GM19099 (cell line): ENCODE measurements at regions not wholly inside any gene's neighbourhood (a gene's known extent, or its start where the extent isn't known, plus 50 kb on each side); places are given as distances from the start of the nearest gene placed in this dataset.

Experiments used
- POLR2A ChIP-seq: IDR thresholded peaks from 3 replicates; pipeline ENCODE4 v1.6.1; 2011; ENCODE audit warnings: low read depth; ENCODE audit not compliant: insufficient read length; ENCODE audit errors: extremely low read depth

DNA sequence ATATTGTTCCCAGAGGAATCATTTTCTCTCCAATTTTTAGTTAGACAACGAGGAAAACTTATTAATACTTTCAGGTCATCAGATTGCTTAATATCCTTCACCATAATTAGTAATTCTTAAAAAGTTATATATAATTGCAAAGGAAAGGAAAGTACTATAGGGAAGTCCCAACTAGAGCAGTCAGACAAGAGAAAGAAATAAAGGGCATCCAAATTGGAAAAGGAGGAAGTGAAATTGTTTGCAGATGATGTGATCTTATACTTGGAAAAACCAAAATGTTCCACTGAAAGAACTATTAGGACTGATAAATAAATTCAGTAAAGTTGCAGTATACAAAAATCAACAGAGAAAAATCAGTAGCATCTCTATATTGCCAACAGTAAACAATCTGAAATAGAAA, 223.5 kb upstream of the MEF2C start:
- TF ChIP-seq POLR2A, result no peak

DNA sequence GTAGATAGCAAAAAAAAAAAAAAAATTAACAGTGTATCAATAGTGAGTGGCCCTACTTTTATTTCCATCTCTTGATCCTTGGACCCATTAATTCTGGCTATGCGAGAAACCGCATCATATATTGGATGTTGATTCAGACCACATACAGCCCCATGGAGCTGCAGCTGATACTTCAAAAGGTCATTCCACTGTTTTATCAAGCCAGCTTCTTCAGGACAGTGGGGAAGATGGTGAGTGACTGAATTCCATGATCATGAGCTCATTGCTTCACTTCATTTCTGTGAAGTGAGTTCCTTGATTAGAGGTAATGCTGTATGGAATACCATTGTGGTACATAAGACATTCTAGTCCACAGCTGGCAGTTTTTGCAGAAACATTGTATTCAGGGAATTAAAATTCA, 222.9 kb upstream of the MEF2C start:
- no peak for TF ChIP-seq POLR2A

DNA sequence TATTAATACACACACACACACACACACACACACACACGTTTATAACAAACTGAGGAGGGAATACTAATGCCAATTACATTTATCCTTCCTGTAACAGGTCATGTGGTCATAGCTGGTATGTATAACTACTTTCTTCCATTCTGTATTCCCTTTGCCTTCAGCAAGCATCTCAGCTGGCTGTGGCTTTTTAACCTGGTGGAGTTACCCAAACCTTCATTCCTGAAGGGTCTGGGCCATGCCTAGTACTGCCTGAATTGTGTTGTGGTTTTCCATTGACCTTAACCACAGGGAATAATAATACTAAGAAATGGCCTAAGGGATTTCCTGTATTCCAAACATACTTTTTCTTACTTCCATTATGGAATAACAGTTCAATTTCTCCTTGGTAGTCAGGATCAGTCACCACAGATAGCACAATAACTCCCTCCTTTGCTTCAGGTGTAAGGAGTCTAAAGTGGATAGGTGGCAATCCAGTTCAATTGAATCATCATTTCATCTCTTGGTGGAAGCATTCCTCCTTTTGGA, 222.2 kb upstream of the MEF2C start:
- no peak for TF ChIP-seq POLR2A

DNA sequence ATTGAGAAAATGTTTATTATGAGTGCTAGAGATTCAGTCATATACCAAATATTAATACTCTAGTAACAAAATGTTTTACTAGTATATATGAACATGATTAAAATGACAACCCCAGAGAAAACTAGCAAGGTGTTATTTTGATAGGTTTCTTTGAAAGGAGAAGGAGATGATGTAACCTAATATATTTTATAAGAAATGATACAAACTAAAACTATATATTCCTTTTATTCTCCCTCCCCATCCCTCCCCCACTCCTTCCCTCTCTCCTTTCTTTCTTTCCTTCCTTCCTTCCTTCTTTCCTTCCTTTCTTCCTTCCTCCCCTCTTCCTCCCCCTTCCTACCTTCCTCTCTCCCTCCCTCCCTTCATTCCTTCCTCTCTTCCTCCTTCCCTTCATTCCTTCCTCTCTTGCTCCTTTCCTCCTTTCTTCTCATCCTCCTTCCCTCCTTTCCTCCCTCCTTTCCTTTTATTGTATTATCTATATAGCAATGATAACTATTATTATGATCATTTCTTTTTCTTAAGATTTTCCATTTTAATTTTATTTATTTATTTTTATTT, 215.3 kb upstream of the MEF2C start:
- no peak for TF ChIP-seq POLR2A

DNA sequence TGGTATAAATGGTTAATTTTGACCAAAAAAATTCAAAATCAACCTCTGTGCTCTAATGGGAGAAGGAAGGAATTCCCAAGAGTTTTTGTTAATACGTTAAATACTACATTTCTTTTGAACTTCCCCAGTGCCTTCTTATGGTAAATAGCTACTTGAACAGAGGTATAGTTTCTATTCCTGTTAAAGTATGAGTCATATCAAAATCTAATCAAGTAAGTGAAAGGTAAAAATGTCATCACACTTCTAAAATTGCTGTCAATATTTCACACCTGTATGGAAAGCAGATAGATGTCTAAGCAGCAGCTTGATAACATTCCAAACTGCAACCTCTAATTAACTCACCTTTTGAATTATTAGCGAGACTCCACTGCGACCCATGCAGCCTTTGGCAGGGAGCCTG, 214.1 kb upstream of the MEF2C start:
- TF ChIP-seq POLR2A, result no peak

DNA sequence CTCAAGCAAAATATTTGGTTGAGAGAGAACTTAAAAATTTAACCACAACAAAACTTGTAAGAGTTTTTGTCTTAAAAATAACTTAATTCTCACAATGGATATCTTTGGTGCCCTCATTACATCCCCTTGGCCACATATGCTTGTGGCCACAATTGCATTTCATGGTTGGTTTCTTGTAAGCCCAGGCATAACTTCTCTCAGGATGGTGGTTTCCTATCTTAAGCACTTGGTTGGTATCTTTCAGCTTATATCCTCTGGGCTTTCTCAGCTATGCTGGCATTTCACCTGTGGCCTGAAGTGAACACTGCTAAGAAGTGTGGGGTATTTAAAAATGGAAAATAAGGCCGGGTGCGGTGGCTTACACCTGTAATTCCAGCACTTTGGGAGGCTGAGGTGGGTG, 212.4 kb upstream of the MEF2C start:
- TF ChIP-seq POLR2A, result no peak

DNA sequence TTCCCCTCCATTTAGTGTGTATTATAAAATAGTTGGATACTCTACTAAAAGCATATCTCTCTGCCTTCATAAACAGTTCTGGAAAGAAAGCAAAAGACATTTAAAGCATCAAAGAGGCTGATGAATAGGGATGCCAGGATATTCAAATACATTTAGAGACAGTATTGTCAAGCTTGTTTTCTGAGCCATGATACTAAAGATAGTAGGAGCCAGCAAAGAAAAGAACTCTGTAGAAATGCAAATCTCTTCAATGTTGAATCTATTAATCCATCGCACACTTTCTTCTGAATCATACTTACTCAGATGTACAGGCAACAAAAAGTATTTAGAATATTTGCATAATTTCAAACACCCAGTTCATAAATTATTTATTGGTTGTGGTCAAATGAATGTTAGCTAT, 207.1 kb upstream of the MEF2C start:
- no peak for TF ChIP-seq POLR2A

DNA sequence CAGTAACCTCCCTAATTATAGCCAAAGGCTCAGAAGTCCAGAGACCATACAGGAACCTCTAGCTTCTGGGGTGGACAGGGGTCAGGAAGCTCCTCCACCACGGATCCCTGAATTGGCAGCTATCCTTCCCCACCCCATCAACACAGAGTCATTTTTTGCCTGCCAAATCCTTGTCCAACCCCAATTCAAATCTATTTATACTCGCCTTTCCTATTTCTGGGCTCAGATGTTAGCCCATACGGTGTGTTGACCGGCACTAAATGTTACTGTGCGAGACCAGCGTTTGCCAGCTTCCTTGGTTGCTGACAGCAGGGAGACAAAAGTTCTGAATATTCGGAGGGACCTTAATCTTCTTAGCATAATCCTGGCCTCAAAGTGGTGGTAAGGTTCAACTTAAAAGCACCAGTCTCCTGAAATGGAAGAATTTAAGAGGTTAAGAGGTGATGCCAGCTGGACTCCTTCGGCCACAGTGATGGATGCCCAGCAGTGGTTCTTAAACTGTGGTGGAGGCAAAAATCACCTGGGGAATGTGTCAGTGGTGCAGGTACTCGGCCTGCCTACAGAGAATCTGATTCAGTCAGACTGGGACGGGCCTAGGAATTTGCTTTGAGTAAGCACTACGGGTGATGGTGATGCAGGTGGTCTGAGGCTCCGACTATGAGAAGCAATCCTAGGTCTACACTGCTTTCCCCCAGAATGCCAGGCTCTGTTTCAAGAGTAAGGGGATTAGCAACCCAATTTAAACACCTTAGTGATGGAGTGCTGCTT, 204.8 kb upstream of the MEF2C start:
- TF ChIP-seq POLR2A, result no peak

DNA sequence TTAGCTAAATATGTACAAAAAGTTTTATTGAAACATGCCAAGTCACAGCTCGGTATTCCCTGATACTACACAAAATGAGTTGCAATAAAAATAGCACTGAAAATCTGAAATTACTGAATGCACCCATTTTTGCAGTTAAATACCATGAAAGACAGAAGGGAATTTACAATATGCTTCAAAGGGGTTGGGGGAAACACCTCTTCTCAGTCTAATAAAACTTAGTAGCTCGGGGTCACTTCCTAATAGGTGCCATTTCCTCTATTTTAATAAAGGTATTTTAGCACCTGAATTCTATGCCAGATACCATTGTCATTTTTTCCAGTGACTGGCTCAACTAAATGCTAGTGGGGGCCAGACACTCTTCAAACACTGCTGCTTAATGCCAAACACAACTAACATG, 204.1 kb upstream of the MEF2C start:
- no peak for TF ChIP-seq POLR2A

DNA sequence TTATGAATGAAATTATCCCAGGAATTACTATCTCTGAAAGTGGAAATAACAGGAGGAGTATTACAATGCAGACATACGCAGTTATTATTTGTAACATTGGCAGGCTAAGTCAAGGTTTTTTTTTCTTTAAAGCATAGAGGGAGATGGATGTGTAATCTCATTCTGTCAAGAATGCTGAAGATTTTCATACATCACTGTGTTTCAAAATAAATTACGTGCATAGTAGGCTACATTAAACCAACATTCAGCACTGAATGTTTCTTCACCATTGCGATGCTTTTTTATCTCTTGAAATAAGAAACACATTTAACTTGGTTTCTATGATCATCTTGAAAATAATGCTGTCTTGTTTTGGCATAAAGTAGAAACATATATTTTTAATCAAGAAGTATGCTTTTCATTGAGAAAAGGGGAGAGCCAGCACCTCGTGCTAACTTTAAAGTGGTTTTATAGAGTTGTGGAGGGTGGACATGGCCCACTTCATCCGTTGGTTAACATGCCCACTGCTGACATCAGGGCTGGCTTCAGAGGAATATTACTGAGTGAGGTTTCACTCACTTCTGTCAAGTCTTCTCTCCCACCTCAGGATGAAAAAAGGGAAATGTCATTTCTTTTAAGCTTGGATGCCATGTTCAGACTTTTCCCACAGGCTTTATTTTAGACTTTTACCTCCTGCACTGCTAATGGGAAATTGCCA, 203.6 kb upstream of the MEF2C start:
- TF ChIP-seq POLR2A, result no peak

DNA sequence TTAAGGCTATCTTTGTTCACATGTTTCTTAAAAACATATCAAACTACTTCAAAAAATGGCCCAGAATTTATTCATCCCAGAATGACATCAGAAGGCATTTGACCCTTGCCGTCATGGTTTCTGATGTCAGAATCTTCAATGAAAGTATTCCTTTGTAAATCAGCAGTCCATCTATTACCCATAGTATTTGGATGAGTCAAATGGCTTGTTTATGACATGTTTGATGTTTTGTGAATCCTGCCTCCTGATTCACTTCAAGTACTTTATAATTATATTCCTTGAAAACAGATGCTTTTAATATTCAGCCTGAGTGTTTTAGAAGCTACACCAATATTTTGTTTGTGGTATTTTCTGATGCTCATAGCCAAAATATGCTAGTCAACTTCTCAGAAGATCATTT, 200.8 kb upstream of the MEF2C start:
- TF ChIP-seq POLR2A, result no peak

DNA sequence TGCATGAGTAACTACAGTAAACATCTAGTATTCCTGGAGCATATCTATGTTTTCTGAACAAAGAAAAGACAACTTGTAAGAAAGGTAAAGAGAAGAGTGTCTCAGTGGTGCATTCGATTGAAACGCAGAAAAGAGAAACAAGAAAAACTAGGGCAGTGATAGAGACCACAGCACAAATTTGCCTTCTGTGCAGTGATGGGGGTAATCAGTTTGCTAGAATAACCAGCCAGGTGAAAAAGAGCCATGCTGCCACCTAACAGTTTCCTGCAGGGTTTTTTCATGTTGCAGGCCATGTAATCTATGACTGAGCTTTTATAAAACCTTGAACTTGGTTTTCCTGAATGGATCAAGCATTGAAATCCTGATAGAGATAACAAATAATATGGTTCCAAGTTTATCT, 198.4 kb upstream of the MEF2C start:
- TF ChIP-seq POLR2A, result no peak

DNA sequence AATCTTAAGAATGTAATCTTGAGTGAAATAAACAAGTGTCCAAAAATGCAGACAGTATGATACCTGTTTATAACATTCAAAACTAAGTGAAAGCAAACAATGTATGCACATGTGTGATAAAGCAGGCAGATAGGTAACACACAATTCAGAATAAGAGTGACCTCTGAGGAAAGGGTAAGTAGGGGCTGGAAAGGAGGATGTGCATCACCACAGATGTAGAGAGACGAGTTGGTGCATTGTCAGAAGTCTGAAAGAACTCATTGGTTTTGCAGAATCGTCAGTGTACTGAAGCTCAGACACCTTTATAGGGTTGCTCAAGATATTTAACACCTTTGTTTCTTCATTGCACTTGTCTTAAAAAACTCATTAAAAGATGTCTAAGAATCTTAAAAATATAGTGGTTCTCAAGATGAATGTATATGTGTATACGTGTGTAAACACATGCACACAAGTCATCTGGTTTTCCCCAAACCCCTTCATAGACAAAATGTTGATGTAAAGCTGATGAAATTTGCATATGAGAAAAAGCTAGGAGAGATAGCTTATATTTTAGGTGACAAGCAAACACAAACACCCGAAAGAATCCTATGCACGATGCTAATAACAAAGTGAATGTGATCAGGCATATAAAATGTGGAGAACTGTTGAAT, 197.6 kb upstream of the MEF2C start:
- no peak for TF ChIP-seq POLR2A

DNA sequence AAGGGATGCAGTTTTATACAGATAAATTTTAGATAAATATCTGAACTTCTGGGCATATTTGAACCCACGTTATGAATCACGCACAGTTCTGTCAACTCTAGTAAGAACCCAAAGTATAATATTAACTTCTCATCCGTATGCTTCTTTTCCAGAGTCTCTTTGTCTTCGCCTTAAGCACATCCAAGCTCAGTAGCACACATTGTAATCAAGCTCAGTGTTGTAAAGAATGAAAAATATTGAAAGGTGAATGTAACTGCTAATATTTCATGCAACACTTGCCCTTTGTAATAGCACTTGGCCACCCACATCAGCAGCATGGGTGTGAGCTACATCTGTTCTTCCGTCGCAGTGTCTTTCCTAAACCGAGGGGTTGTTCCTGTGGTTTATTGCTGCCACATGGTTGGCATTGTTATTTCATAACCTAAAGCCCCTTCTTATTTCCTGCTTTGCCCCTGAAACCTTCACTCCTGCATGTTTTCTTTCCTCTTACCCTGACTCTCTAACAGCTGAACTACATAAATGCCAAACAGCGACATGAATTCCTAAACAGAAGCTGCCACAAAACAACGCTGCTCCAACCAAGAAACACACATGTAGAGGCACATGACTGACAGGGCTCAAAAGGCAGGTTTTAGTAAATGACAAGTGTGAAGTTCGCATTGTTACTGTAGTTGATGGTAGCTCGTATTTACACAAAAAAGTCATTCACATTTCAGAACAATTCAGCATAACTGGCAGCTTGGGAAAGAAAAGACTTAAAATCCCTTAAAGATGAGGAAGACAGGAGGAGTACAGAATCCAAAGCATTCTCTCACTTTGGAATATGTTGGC, 190.1 kb upstream of the MEF2C start:
- TF ChIP-seq POLR2A, result no peak

DNA sequence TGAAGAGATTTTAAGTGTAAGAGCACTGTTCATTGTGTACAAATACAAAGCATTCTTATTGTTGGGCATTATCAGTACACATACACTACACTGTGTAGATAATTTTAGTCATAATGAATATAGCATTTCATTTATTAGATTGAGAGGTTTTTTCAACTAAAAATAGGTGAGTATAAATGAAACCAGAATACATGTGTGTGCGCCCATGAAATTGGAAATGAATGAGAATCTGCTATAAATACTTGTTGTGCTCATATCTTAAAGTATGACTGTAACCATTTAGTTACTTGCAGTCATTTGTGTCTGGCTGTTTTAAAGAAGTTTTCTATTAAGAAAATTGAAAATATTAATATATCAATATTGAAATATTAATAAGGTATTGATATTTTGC, 189.0 kb upstream of the MEF2C start:
- TF ChIP-seq POLR2A, result no peak
